IPS-20b (cell line): ENCODE measurements at regions not wholly inside any gene's neighbourhood (a gene's known extent, or its start where the extent isn't known, plus 50 kb on each side); places are given as distances from the start of the nearest gene placed in this dataset.

Experiments
- H3K27ac ChIP-seq: one replicate; pipeline ENCODE4 v1.5.1; 2013; ENCODE audit warnings: low read length
- H3K27me3 ChIP-seq: 2 replicates; pipeline ENCODE4 v1.6.1; 2013; ENCODE audit warnings: mild to moderate bottlenecking, low read length, inconsistent platforms; ENCODE audit not compliant: insufficient read depth
- H3K36me3 ChIP-seq: 2 replicates; pipeline ENCODE4 v1.6.1; 2013; ENCODE audit warnings: low read depth, mild to moderate bottlenecking, inconsistent platforms, low read length, moderate library complexity; ENCODE audit not compliant: insufficient read depth
- H3K4me1 ChIP-seq: 2 replicates; pipeline ENCODE4 v1.6.1; 2013; ENCODE audit warnings: mild to moderate bottlenecking, control low read depth, inconsistent platforms, low read length, moderate library complexity; ENCODE audit not compliant: insufficient read depth
- H3K4me3 ChIP-seq: 2 replicates; pipeline ENCODE4 v1.5.1; 2013; ENCODE audit warnings: mild to moderate bottlenecking, low read length, inconsistent platforms
- H3K9ac ChIP-seq: 2 replicates; pipeline ENCODE4 v1.6.1; 2013; ENCODE audit warnings: low read depth, mild to moderate bottlenecking, inconsistent platforms, low read length, moderate library complexity
- H3K9me3 ChIP-seq: 2 replicates; pipeline ENCODE4 v1.6.1; 2013; ENCODE audit warnings: mild to moderate bottlenecking, low read depth, low read length, inconsistent platforms; ENCODE audit not compliant: insufficient read depth

GRCh38 chr4:124540014-124540413, 172.5 kb downstream of the ANKRD50 start:
- Histone ChIP-seq H3K27me3 (no peaks in the 10 kb centered on the region), H3K4me3 (no peak overlapping the region), H3K4me1 (no peaks in the 10 kb centered on the region), H3K9ac (no peak overlapping the region), H3K36me3 (no peaks in the 10 kb centered on the region), H3K27ac (no peak overlapping the region), H3K9me3 (no peaks in the 10 kb centered on the region)

GRCh38 chr4:124541652-124542420, 170.7 kb downstream of the ANKRD50 start:
- no peaks in the 10 kb centered on the region for H3K27me3 ChIP-seq
- no peaks in the 10 kb centered on the region for H3K4me1 ChIP-seq
- no peaks in the 10 kb centered on the region for H3K9me3 ChIP-seq
- no peak overlapping the region for H3K4me3 ChIP-seq
- H3K9ac ChIP-seq: no peak overlapping the region
- no peak overlapping the region for H3K27ac ChIP-seq
- H3K36me3 ChIP-seq: no peaks in the 10 kb centered on the region

GRCh38 chr4:124555959-124556358, 156.6 kb downstream of the ANKRD50 start:
- Histone ChIP-seq H3K27me3 (no peaks in the 10 kb centered on the region), H3K36me3 (no peaks in the 10 kb centered on the region), H3K4me3 (no peak overlapping the region), H3K9ac (no peak overlapping the region), H3K9me3 (peaks cover under 1% of the 10 kb centered on the region; the same call in 1 of the 2 replicates), H3K27ac (no peak overlapping the region), H3K4me1 (no peaks in the 10 kb centered on the region)

- H3K27ac ChIP-seq: no peak overlapping the region
- H3K9ac ChIP-seq: no peak overlapping the region
- peaks cover 7% of the 10 kb centered on the region; the same call in 1 of the 2 replicates for H3K4me1 ChIP-seq
- no peak overlapping the region for H3K4me3 ChIP-seq
- H3K27me3 ChIP-seq: no peaks in the 10 kb centered on the region
- peaks cover 7% of the 10 kb centered on the region for H3K9me3 ChIP-seq
- H3K36me3 ChIP-seq: no peaks in the 10 kb centered on the region
These were observed 148.4 kb downstream of the ANKRD50 start for GRCh38 chr4:124564121-124564520.

GRCh38 chr4:124565371-124565770, 147.2 kb downstream of the ANKRD50 start:
- Histone ChIP-seq H3K27me3 (no peaks in the 10 kb centered on the region), H3K36me3 (no peaks in the 10 kb centered on the region), H3K9me3 (peaks cover 7% of the 10 kb centered on the region), H3K27ac (no peak overlapping the region), H3K4me1 (peaks cover 7% of the 10 kb centered on the region; the same call in 1 of the 2 replicates), H3K9ac (no peak overlapping the region), H3K4me3 (no peak overlapping the region)

GRCh38 chr4:124566030-124566429, 146.5 kb downstream of the ANKRD50 start:
- Histone ChIP-seq H3K4me1 (peaks cover 7% of the 10 kb centered on the region; the same call in 1 of the 2 replicates), H3K27ac (no peak overlapping the region), H3K9ac (no peak overlapping the region), H3K4me3 (no peak overlapping the region), H3K9me3 (peaks cover 5% of the 10 kb centered on the region), H3K36me3 (no peaks in the 10 kb centered on the region), H3K27me3 (no peaks in the 10 kb centered on the region)

GRCh38 chr4:124573056-124573455, 139.5 kb downstream of the ANKRD50 start:
- no peak overlapping the region for H3K4me3 ChIP-seq
- H3K27ac ChIP-seq: no peak overlapping the region
- H3K9me3 ChIP-seq: 0 out of 2 replicates have a peak, but pooled peaks cover 5% of the 10 kb centered on the region
- H3K36me3 ChIP-seq: no peaks in the 10 kb centered on the region
- H3K27me3 ChIP-seq: no peaks in the 10 kb centered on the region
- H3K4me1 ChIP-seq: no peaks in the 10 kb centered on the region
- no peak overlapping the region for H3K9ac ChIP-seq

- Histone ChIP-seq H3K4me1 (no peaks in the 10 kb centered on the region), H3K4me3 (no peak overlapping the region), H3K9me3 (peaks cover 27% of the 10 kb centered on the region), H3K27me3 (no peaks in the 10 kb centered on the region), H3K36me3 (peaks cover 4% of the 10 kb centered on the region; the same call in 1 of the 2 replicates), H3K9ac (no peak overlapping the region), H3K27ac (no peak overlapping the region)
These were observed 132.6 kb downstream of the ANKRD50 start for GRCh38 chr4:124579896-124580295.

GRCh38 chr4:124583797-124584196, 128.7 kb downstream of the ANKRD50 start:
- no peaks in the 10 kb centered on the region for H3K4me1 ChIP-seq
- H3K9ac ChIP-seq: no peak overlapping the region
- H3K27ac ChIP-seq: no peak overlapping the region
- no peak overlapping the region for H3K4me3 ChIP-seq
- peaks cover 4% of the 10 kb centered on the region; the same call in 1 of the 2 replicates for H3K36me3 ChIP-seq
- no peaks in the 10 kb centered on the region for H3K27me3 ChIP-seq
- peaks cover 23% of the 10 kb centered on the region for H3K9me3 ChIP-seq

- H3K36me3 ChIP-seq: no peaks in the 10 kb centered on the region
- H3K9me3 ChIP-seq: 0 out of 2 replicates have a peak, but pooled peaks cover 2% of the 10 kb centered on the region
- no peak overlapping the region for H3K27ac ChIP-seq
- no peak overlapping the region for H3K4me3 ChIP-seq
- no peaks in the 10 kb centered on the region for H3K27me3 ChIP-seq
- H3K4me1 ChIP-seq: peaks cover 5% of the 10 kb centered on the region; the same call in 1 of the 2 replicates
- H3K9ac ChIP-seq: no peak overlapping the region
These were observed 122.7 kb downstream of the ANKRD50 start for GRCh38 chr4:124589786-124590185.

- 0 out of 2 replicates have a peak, but pooled peaks cover 2% of the 10 kb centered on the region for H3K9me3 ChIP-seq
- no peak overlapping the region for H3K4me3 ChIP-seq
- H3K9ac ChIP-seq: no peak overlapping the region
- no peaks in the 10 kb centered on the region for H3K36me3 ChIP-seq
- H3K27me3 ChIP-seq: no peaks in the 10 kb centered on the region
- H3K4me1 ChIP-seq: peaks cover 5% of the 10 kb centered on the region; the same call in 1 of the 2 replicates
- H3K27ac ChIP-seq: no peak overlapping the region
These were observed 122.1 kb downstream of the ANKRD50 start for GRCh38 chr4:124590480-124590879.

- H3K27ac ChIP-seq: no peak overlapping the region
- 0 out of 2 replicates have a peak, but pooled peaks cover 2% of the 10 kb centered on the region for H3K9me3 ChIP-seq
- no peak overlapping the region for H3K4me3 ChIP-seq
- H3K27me3 ChIP-seq: no peaks in the 10 kb centered on the region
- peaks cover 5% of the 10 kb centered on the region; the same call in 1 of the 2 replicates for H3K4me1 ChIP-seq
- H3K9ac ChIP-seq: no peak overlapping the region
- H3K36me3 ChIP-seq: no peaks in the 10 kb centered on the region
These were observed 120.9 kb downstream of the ANKRD50 start for GRCh38 chr4:124591637-124592036.
